HG02870 (cell line): ENCODE measurements at regions not wholly inside any gene's neighbourhood (a gene's known extent, or its start where the extent isn't known, plus 50 kb on each side); places are given as distances from the start of the nearest gene placed in this dataset.
"Not testable (repeated sequence)": the region's sequence is repeated elsewhere in the genome, so short reads cannot be mapped to it uniquely, and the experiment has no call there.

ENCODE experiments used
- ATAC-seq: cut with Tn5 transposase; IDR thresholded peaks from one replicate; pipeline ENCODE4 v1.9.1; 2021; ENCODE audit warnings: mild to moderate bottlenecking, moderate library complexity; ENCODE audit not compliant: unreplicated experiment

GRCh38 chr5:71821029-71821428, 102.0 kb downstream of the CARTPT start:
- no peak for ATAC-seq

DNA sequence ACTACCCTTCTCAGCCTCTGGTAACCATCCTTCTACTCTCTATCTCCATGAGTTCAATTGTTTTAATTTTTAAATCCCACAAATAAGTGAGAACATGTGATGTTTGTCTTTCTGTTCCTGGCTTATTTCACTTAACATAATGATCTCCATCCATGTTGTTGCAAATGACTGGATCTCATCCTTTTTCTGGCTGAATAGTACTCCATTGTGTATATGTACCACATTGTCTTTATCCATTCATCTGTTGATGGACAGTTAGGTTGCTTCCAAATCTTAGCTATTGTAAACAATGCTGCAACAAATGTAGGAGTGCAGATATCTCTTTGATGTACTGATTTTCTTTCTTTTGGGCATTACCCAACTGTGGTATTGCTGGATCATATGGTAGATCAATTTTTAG, 103.0 kb downstream of the CARTPT start:
- not testable (repeated sequence) for ATAC-seq

- ATAC-seq, result no peak
Observed at GRCh38 chr5:71825992-71826391, 106.9 kb downstream of the CARTPT start.

GRCh38 chr5:71828291-71829040, 109.4 kb downstream of the CARTPT start:
- ATAC-seq, result no peak

GRCh38 chr5:71829206-71829605, 110.1 kb downstream of the CARTPT start:
- ATAC-seq, result no peak

DNA sequence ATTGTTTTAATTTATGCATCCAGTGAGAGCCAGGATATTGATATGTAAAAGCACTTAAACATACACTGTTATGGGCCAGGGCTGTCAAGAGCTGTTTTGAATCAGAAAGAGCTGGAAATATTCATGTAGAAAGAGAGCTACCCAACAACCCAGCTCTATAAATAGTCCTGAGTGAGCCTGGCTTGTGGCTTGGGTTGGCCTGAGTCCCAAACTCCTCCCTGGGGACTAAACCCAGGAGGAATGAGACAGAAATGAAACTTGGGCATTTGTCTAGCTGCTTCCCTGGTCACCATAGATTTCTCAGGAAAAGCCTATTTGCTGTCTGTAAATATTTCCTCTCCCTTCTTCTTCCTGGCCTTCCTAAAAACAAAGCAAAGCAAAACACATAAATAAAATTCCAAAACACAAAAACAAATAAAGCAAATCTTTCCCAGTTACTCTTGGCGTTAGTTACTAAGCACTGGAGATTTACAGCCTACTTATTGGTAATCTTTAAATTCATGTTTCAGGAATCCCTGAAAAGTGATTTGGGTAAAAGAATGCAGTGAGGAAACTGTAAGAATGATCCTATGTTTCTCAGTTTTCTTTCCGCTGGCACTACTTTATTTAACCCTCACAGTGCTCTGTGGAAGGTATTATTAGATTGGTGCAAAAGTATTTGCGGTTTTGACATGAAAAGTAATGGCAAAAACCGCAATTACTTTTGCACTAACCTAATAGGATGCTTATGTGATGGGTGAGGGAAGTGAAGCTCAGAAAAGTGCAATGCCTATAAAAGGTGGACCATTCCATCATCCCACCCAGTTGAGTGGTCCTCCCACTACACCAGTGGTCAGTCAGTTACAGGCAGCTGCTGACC, 111.8 kb downstream of the CARTPT start:
- ATAC-seq, result no peak

GRCh38 chr5:71832812-71833715, 114.0 kb downstream of the CARTPT start:
- ATAC-seq, result no peak

GRCh38 chr5:71834601-71835000, 115.5 kb downstream of the CARTPT start:
- no peak for ATAC-seq

GRCh38 chr5:71836084-71836483, 117.0 kb downstream of the CARTPT start:
- no peak for ATAC-seq

DNA sequence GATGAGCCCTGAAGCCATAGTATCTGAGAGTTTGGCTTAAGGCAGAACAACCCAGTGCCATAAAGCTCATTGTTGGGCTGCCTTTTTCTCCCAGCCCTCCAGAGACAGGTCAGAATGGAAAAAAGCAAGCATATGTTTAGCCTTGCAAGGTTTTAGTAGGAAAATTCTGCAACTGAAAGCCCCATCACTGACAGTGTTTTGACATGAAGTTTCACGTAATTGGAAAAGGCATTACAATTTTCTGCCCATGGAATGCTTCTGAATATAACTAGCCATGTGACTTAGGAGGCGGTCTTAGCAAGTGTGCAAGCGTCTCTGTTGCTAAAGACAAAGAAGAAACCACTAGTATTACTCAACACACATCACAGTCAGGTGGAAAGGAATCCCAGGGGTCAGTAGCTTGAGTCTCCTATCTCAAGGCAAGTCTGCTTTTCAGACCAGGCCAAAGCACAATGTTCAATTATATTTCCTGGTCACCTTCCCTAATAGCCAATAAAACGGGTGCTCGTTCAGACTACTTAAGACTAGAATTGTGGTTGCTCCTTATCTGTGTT, 117.6 kb downstream of the CARTPT start:
- ATAC-seq, result no peak

- ATAC-seq, result no peak
Observed at GRCh38 chr5:71838286-71838685, 119.2 kb downstream of the CARTPT start.

GRCh38 chr5:71839096-71839884, 120.2 kb downstream of the CARTPT start:
- ATAC-seq, result no peak

DNA sequence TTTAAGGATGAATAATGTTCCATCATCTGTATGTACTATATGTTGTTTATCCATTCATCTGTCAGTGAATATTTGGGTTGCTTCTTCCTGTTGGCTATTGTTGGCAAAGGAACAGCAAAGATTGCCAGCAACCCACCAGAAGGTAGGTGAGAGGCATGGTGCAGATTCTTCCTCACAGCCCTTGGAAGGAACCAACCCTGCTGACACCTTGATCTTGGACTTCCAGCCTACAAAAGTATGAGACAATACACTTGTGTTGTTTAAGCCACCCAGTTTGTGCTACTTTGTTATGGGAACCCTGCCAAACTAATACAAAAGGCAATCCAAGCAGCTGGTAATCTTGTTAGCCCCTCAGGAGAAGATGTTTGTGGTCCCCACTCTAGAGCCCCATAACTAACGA, 122.0 kb downstream of the CARTPT start:
- no peak for ATAC-seq

GRCh38 chr5:71843111-71843510, 124.0 kb downstream of the CARTPT start:
- no peak for ATAC-seq

GRCh38 chr5:71844862-71845261, 125.8 kb downstream of the CARTPT start:
- ATAC-seq, result no peak

DNA sequence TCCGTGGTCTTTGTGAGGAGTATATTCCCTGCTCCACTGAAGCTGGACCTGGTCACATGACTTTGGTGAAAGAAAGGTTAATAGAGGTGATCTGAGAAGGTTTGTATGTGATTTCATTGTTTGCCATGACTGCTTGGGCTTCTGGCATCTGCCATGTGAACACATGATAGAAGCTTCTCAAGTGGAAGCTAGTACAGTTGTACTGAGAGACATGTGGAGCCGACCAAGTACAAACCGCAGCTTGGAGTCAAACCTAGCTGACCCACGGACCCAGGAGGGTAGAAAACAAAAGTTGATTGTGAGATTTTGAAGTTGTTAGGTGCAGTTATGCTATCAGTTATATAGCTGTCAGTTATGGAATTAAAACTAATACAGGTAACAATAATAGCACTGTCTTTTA, 140.4 kb downstream of the CARTPT start:
- no peak for ATAC-seq

GRCh38 chr5:71860048-71860447, 141.0 kb downstream of the CARTPT start:
- no peak for ATAC-seq

GRCh38 chr5:71861682-71862081, 142.6 kb downstream of the CARTPT start:
- no peak for ATAC-seq

- no peak for ATAC-seq
Observed at GRCh38 chr5:71862087-71862486, 143.0 kb downstream of the CARTPT start.

- no peak for ATAC-seq
Observed at GRCh38 chr5:71862507-71863060, 143.5 kb downstream of the CARTPT start.
